ENCODE measurements at regions not wholly inside any gene's neighbourhood (a gene's known extent, or its start where the extent isn't known, plus 50 kb on each side); places are given as distances from the start of the nearest gene placed in this dataset.

GRCh38 chr2:17070711-17071110, 405.1 kb upstream of the CYRIA start:
- H3K4ac ChIP-seq (ENCODE audit: low read depth, low read length) = no peak overlapping the region
- no peak overlapping the region for H3K4me3 ChIP-seq (ENCODE audit: low read length)
- no peaks in the 10 kb centered on the region for H3K79me1 ChIP-seq (ENCODE audit: low read length)
- H2BK15ac ChIP-seq (replicated peaks; ENCODE audit: low read depth) = no peak overlapping the region
- no peaks in the 10 kb centered on the region for H3K36me3 ChIP-seq (ENCODE audit: control insufficient read depth, insufficient read depth, low read length)
- no peaks in the 10 kb centered on the region for H3K4me1 ChIP-seq (ENCODE audit: control insufficient read depth, low read depth, low read length)
- H3K27ac ChIP-seq (ENCODE audit: low read depth, low read length) = no peak overlapping the region
- no peak overlapping the region for H2BK5ac ChIP-seq (ENCODE audit: low read length)
- H3K4me2 ChIP-seq (ENCODE audit: low read length) = no peak overlapping the region
- no peak overlapping the region for H4K5ac ChIP-seq (ENCODE audit: low read length)
- no peak overlapping the region for H3K18ac ChIP-seq (ENCODE audit: low read length)
- H3K9ac ChIP-seq (ENCODE audit: low read length) = no peak overlapping the region
- no peak overlapping the region for H2BK120ac ChIP-seq (ENCODE audit: low read depth, low read length)
- no peak overlapping the region for H2AK5ac ChIP-seq (ENCODE audit: low read length)
- no peak overlapping the region for H3K56ac ChIP-seq (ENCODE audit: low read length)
- no peak overlapping the region for H4K8ac ChIP-seq (ENCODE audit: low read depth, low read length)
- no peaks in the 10 kb centered on the region for H3K79me2 ChIP-seq (ENCODE audit: control insufficient read depth, insufficient read depth, low read length)
- H3K27me3 ChIP-seq (ENCODE audit: insufficient read depth, low read length, poor library complexity) = no peaks in the 10 kb centered on the region
- H3K23ac ChIP-seq (ENCODE audit: low read length) = no peak overlapping the region
- no peak for DNase-seq

GRCh38 chr2:17069564-17069963, 403.9 kb upstream of the CYRIA start:
- WGBS (ENCODE audit: extremely low coverage, insufficient coverage, low lambda C conversion rate) = no CpG with 5 or more reads among the region's 4 CpGs
- no peak overlapping the region for H3K18ac ChIP-seq (ENCODE audit: low read length)

GRCh38 chr2:17068021-17068420, 402.4 kb upstream of the CYRIA start:
- no CpG with 5 or more reads among the region's 4 CpGs for WGBS (ENCODE audit: extremely low coverage, insufficient coverage, low lambda C conversion rate)
- no peak overlapping the region for H3K27ac ChIP-seq (ENCODE audit: low read depth, low read length)
- no peak for DNase-seq
- no peak overlapping the region for H4K8ac ChIP-seq (ENCODE audit: low read depth, low read length)
- H2BK120ac ChIP-seq (ENCODE audit: low read depth, low read length) = no peak overlapping the region
- no peak overlapping the region for H3K9ac ChIP-seq (ENCODE audit: low read length)
- H3K4ac ChIP-seq (ENCODE audit: low read depth, low read length) = no peak overlapping the region
- no peak overlapping the region for H4K5ac ChIP-seq (ENCODE audit: low read length)
- no peak overlapping the region for H3K23ac ChIP-seq (ENCODE audit: low read length)
- no peak overlapping the region for H3K4me2 ChIP-seq (ENCODE audit: low read length)
- H3K56ac ChIP-seq (ENCODE audit: low read length) = no peak overlapping the region
- H2AK5ac ChIP-seq (ENCODE audit: low read length) = no peak overlapping the region
- H2BK5ac ChIP-seq (ENCODE audit: low read length) = no peak overlapping the region
- H3K18ac ChIP-seq (ENCODE audit: low read length) = no peak overlapping the region
- H3K36me3 ChIP-seq (ENCODE audit: control insufficient read depth, insufficient read depth, low read length) = no peaks in the 10 kb centered on the region
- H3K27me3 ChIP-seq (ENCODE audit: insufficient read depth, low read length, poor library complexity) = no peaks in the 10 kb centered on the region
- H3K79me2 ChIP-seq (ENCODE audit: control insufficient read depth, insufficient read depth, low read length) = no peaks in the 10 kb centered on the region
- H3K79me1 ChIP-seq (ENCODE audit: low read length) = no peaks in the 10 kb centered on the region
- no peak overlapping the region for H2BK15ac ChIP-seq (replicated peaks; ENCODE audit: low read depth)
- no peak overlapping the region for H3K4me3 ChIP-seq (ENCODE audit: low read length)
- H3K4me1 ChIP-seq (ENCODE audit: control insufficient read depth, low read depth, low read length) = no peaks in the 10 kb centered on the region

More at GRCh38 chr2:17069564-17069963, 403.9 kb upstream of the CYRIA start:
- Histone ChIP-seq H2BK120ac (ENCODE audit: low read depth, low read length) (no peak overlapping the region), H3K27me3 (ENCODE audit: insufficient read depth, low read length, poor library complexity) (no peaks in the 10 kb centered on the region), H3K4ac (ENCODE audit: low read depth, low read length) (no peak overlapping the region), H3K56ac (ENCODE audit: low read length) (no peak overlapping the region), H3K36me3 (ENCODE audit: control insufficient read depth, insufficient read depth, low read length) (no peaks in the 10 kb centered on the region), H2BK15ac (replicated peaks; ENCODE audit: low read depth) (no peak overlapping the region), H3K4me2 (ENCODE audit: low read length) (no peak overlapping the region), H2AK5ac (ENCODE audit: low read length) (no peak overlapping the region), H3K27ac (ENCODE audit: low read depth, low read length) (no peak overlapping the region), H3K79me2 (ENCODE audit: control insufficient read depth, insufficient read depth, low read length) (no peaks in the 10 kb centered on the region), H2BK5ac (ENCODE audit: low read length) (no peak overlapping the region), H4K8ac (ENCODE audit: low read depth, low read length) (no peak overlapping the region), H3K79me1 (ENCODE audit: low read length) (no peaks in the 10 kb centered on the region), H3K4me3 (ENCODE audit: low read length) (no peak overlapping the region), H3K4me1 (ENCODE audit: control insufficient read depth, low read depth, low read length) (no peaks in the 10 kb centered on the region), H3K9ac (ENCODE audit: low read length) (no peak overlapping the region), H4K5ac (ENCODE audit: low read length) (no peak overlapping the region), H3K23ac (ENCODE audit: low read length) (no peak overlapping the region)
- DNase-seq = no peak

- no peak overlapping the region for H2BK5ac ChIP-seq (ENCODE audit: low read length)
- DNase-seq = no peak
- no peaks in the 10 kb centered on the region for H3K79me2 ChIP-seq (ENCODE audit: control insufficient read depth, insufficient read depth, low read length)
- no peak overlapping the region for H3K56ac ChIP-seq (ENCODE audit: low read length)
- no peak overlapping the region for H3K27ac ChIP-seq (ENCODE audit: low read depth, low read length)
- H3K4me1 ChIP-seq (ENCODE audit: control insufficient read depth, low read depth, low read length) = no peaks in the 10 kb centered on the region
- no peak overlapping the region for H4K8ac ChIP-seq (ENCODE audit: low read depth, low read length)
- no peak overlapping the region for H2BK120ac ChIP-seq (ENCODE audit: low read depth, low read length)
- H4K5ac ChIP-seq (ENCODE audit: low read length) = no peak overlapping the region
- no peaks in the 10 kb centered on the region for H3K27me3 ChIP-seq (ENCODE audit: insufficient read depth, low read length, poor library complexity)
- no peak overlapping the region for H3K4me3 ChIP-seq (ENCODE audit: low read length)
- H3K36me3 ChIP-seq (ENCODE audit: control insufficient read depth, insufficient read depth, low read length) = no peaks in the 10 kb centered on the region
- no peaks in the 10 kb centered on the region for H3K79me1 ChIP-seq (ENCODE audit: low read length)
- no peak overlapping the region for H3K4ac ChIP-seq (ENCODE audit: low read depth, low read length)
- no CpG with 5 or more reads among the region's 6 CpGs for WGBS (ENCODE audit: extremely low coverage, insufficient coverage, low lambda C conversion rate)
- H2BK15ac ChIP-seq (replicated peaks; ENCODE audit: low read depth) = no peak overlapping the region
- no peak overlapping the region for H3K23ac ChIP-seq (ENCODE audit: low read length)
- no peak overlapping the region for H3K18ac ChIP-seq (ENCODE audit: low read length)
- H2AK5ac ChIP-seq (ENCODE audit: low read length) = no peak overlapping the region
- no peak overlapping the region for H3K9ac ChIP-seq (ENCODE audit: low read length)
- H3K4me2 ChIP-seq (ENCODE audit: low read length) = no peak overlapping the region
These were observed 399.9 kb upstream of the CYRIA start for GRCh38 chr2:17065536-17065935.

GRCh38 chr2:17061028-17061427, 395.4 kb upstream of the CYRIA start:
- H3K4ac ChIP-seq (ENCODE audit: low read depth, low read length) = no peak overlapping the region
- no peaks in the 10 kb centered on the region for H3K27me3 ChIP-seq (ENCODE audit: insufficient read depth, low read length, poor library complexity)
- H3K9ac ChIP-seq (ENCODE audit: low read length) = no peak overlapping the region
- H3K4me2 ChIP-seq (ENCODE audit: low read length) = no peak overlapping the region
- H2BK120ac ChIP-seq (ENCODE audit: low read depth, low read length) = no peak overlapping the region
- DNase-seq = no peak
- no peak overlapping the region for H2BK5ac ChIP-seq (ENCODE audit: low read length)
- WGBS (ENCODE audit: extremely low coverage, insufficient coverage, low lambda C conversion rate) = no CpG with 5 or more reads among the region's 2 CpGs
- no peak overlapping the region for H3K4me3 ChIP-seq (ENCODE audit: low read length)
- no peaks in the 10 kb centered on the region for H3K36me3 ChIP-seq (ENCODE audit: control insufficient read depth, insufficient read depth, low read length)
- H2AK5ac ChIP-seq (ENCODE audit: low read length) = no peak overlapping the region
- no peak overlapping the region for H4K5ac ChIP-seq (ENCODE audit: low read length)
- H3K56ac ChIP-seq (ENCODE audit: low read length) = no peak overlapping the region
- H4K8ac ChIP-seq (ENCODE audit: low read depth, low read length) = no peak overlapping the region
- no peaks in the 10 kb centered on the region for H3K79me2 ChIP-seq (ENCODE audit: control insufficient read depth, insufficient read depth, low read length)
- no peaks in the 10 kb centered on the region for H3K79me1 ChIP-seq (ENCODE audit: low read length)
- no peak overlapping the region for H3K27ac ChIP-seq (ENCODE audit: low read depth, low read length)
- peaks cover 2% of the 10 kb centered on the region for H3K4me1 ChIP-seq (ENCODE audit: control insufficient read depth, low read depth, low read length)
- no peak overlapping the region for H3K23ac ChIP-seq (ENCODE audit: low read length)
- no peak overlapping the region for H2BK15ac ChIP-seq (replicated peaks; ENCODE audit: low read depth)
- H3K18ac ChIP-seq (ENCODE audit: low read length) = no peak overlapping the region

- Histone ChIP-seq H3K27me3 (ENCODE audit: insufficient read depth, low read length, poor library complexity) (no peaks in the 10 kb centered on the region), H3K4me3 (ENCODE audit: low read length) (no peak overlapping the region), H3K4me1 (ENCODE audit: control insufficient read depth, low read depth, low read length) (peaks cover 2% of the 10 kb centered on the region), H3K56ac (ENCODE audit: low read length) (no peak overlapping the region), H3K79me2 (ENCODE audit: control insufficient read depth, insufficient read depth, low read length) (no peaks in the 10 kb centered on the region), H3K18ac (ENCODE audit: low read length) (no peak overlapping the region), H3K79me1 (ENCODE audit: low read length) (no peaks in the 10 kb centered on the region), H3K4me2 (ENCODE audit: low read length) (no peak overlapping the region), H2AK5ac (ENCODE audit: low read length) (no peak overlapping the region), H2BK120ac (ENCODE audit: low read depth, low read length) (no peak overlapping the region), H2BK5ac (ENCODE audit: low read length) (no peak overlapping the region), H4K5ac (ENCODE audit: low read length) (no peak overlapping the region), H3K23ac (ENCODE audit: low read length) (no peak overlapping the region), H3K27ac (ENCODE audit: low read depth, low read length) (no peak overlapping the region), H3K36me3 (ENCODE audit: control insufficient read depth, insufficient read depth, low read length) (no peaks in the 10 kb centered on the region), H3K9ac (ENCODE audit: low read length) (no peak overlapping the region), H4K8ac (ENCODE audit: low read depth, low read length) (no peak overlapping the region), H3K4ac (ENCODE audit: low read depth, low read length) (no peak overlapping the region), H2BK15ac (replicated peaks; ENCODE audit: low read depth) (no peak overlapping the region)
- no peak for DNase-seq
- WGBS (ENCODE audit: extremely low coverage, insufficient coverage, low lambda C conversion rate) = no CpG with 5 or more reads among the region's 1 CpG
These were observed 393.8 kb upstream of the CYRIA start for GRCh38 chr2:17059458-17059857.

All from mesendoderm (in vitro differentiated cells).